T-cell (primary cell): ENCODE measurements at regions not wholly inside any gene's neighbourhood (a gene's known extent, or its start where the extent isn't known, plus 50 kb on each side); places are given as distances from the start of the nearest gene placed in this dataset.

Experiments
- ATAC-seq, 4 experiments: fragments of 200-7000 bp in 3 of 4; fragments of 150-1000 bp in 1 of 4; cut with Tn5 transposase; replicated peaks in 1 of 4; 1 replicate in 3 of 4; 2 replicates in 1 of 4; pipeline ENCODE4 v1.10.0; 2021; ENCODE audit warnings: moderate library complexity in 3 of 4, mild to moderate bottlenecking in 2 of 4, moderate number of reproducible peaks in 1 of 4
- CTCF ChIA-PET, 2 donors: fragments of 300-600 bp; sonication (Branson Sonifier 250); formaldehyde crosslinking; loops; one replicate each; lab custom pipeline; 2022; ENCODE audit warnings: antibody characterized with exemption in 2 of 2; lab: Charles Lee
- POLR2A ChIA-PET, 2 donors: fragments of 300-600 bp; sonication (Branson Sonifier 250); formaldehyde crosslinking; loops; one replicate each; lab custom pipeline; 2022; ENCODE audit warnings: antibody characterized with exemption in 2 of 2; lab: Charles Lee
- DNase-seq, 35 experiments: peaks; one replicate each; pipeline versions ENCODE4 v3.0.0 to v3.0.0-alpha.2; 2013 to 2023
- H3K27ac ChIP-seq: one replicate; pipeline ENCODE4 v1.5.1; 2013; ENCODE audit warnings: low read length
- H3K27me3 ChIP-seq, 2 experiments: replicated peaks in 1 of 2; 1 replicate in 1 of 2; 2 replicates in 1 of 2; pipeline versions ENCODE4 v1.6.1 to v1.7.0; 2013; ENCODE audit warnings: low read length in 1 of 2, mixed read lengths in 1 of 2; ENCODE audit not compliant: control insufficient read depth in 2 of 2, insufficient read depth in 2 of 2; ENCODE audit errors: extremely low read depth in 1 of 2
- H3K36me3 ChIP-seq, 2 donors: 1 replicate in 1 of 2; 2 replicates in 1 of 2; pipeline versions ENCODE4 v1.6.1 to v1.7.0; 2013; ENCODE audit warnings: low read length in 1 of 2; ENCODE audit not compliant: control insufficient read depth in 2 of 2, insufficient read depth in 1 of 2; ENCODE audit errors: extremely low read depth in 1 of 2
- H3K4me1 ChIP-seq, 2 experiments: 1 replicate in 1 of 2; 2 replicates in 1 of 2; pipeline versions ENCODE4 v1.6.1 to v1.7.0; 2013; ENCODE audit warnings: low read length in 2 of 2, mixed read lengths in 1 of 2; ENCODE audit not compliant: insufficient read depth in 2 of 2, control insufficient read depth in 1 of 2; ENCODE audit errors: extremely low read depth in 1 of 2
- H3K4me3 ChIP-seq, 2 donors: 1 replicate in 1 of 2; 2 replicates in 1 of 2; pipeline versions ENCODE4 v1.5.1 to v1.7.0; 2013; ENCODE audit warnings: mild to moderate bottlenecking in 2 of 2, low read length in 1 of 2, moderate library complexity in 1 of 2; ENCODE audit not compliant: control insufficient read depth in 1 of 2; ENCODE audit errors: extremely low read depth in 1 of 2
- H3K9me3 ChIP-seq: 2 replicates; pipeline ENCODE4 v1.7.0; 2013
- H3K27ac Mint-ChIP-seq, 2 donors: one replicate each; pipeline ENCODE4 v1.8.0; 2020 to 2021; ENCODE audit warnings: mild to moderate bottlenecking in 2 of 2, mixed read lengths in 2 of 2
- H3K27me3 Mint-ChIP-seq, 2 donors: one replicate each; pipeline ENCODE4 v1.8.0; 2021 to 2022; ENCODE audit warnings: mixed read lengths in 2 of 2
- H3K36me3 Mint-ChIP-seq: one replicate; pipeline ENCODE4 v1.8.0; 2021; ENCODE audit warnings: mixed read lengths
- H3K4me1 Mint-ChIP-seq, 3 donors: one replicate each; pipeline ENCODE4 v1.8.0; 2020 to 2022; ENCODE audit warnings: mixed read lengths in 3 of 3, mild to moderate bottlenecking in 1 of 3
- H3K4me3 Mint-ChIP-seq, 3 donors: one replicate each; pipeline ENCODE4 v1.8.0; 2020 to 2022; ENCODE audit warnings: mild to moderate bottlenecking in 3 of 3, mixed read lengths in 3 of 3, moderate library complexity in 3 of 3
- H3K9me3 Mint-ChIP-seq, 3 donors: one replicate each; pipeline ENCODE4 v1.8.0; 2020 to 2022; ENCODE audit warnings: mixed read lengths in 3 of 3
- WGBS: methylation state at CpG from one replicate; pipeline ENCODE4 v1.1.5; 2013; ENCODE audit warnings: missing lambda C conversion rate; ENCODE audit not compliant: insufficient coverage; 5-methylcytosine and 5-hydroxymethylcytosine counted together

GRCh38 chr2:15782769-15783294 is 157.5 kb upstream of the MYCN start:
- Histone ChIP-seq H3K4me3 (no peak overlapping the region), H3K36me3 (no peaks in the 10 kb centered on the region), H3K9me3 (no peaks in the 10 kb centered on the region), H3K27ac (no peak overlapping the region), H3K4me1 (no peaks in the 10 kb centered on the region), H3K27me3 (peaks cover 0 to 14% of the 10 kb centered on the region in 2 experiments)
- H3K9me3 Mint-ChIP-seq: no peaks in the 10 kb centered on the region
- CTCF ChIA-PET: no interaction called here
- POLR2A ChIA-PET: no interaction called here
- DNase-seq (no peak), ATAC-seq (no peak)
- H3K4me3 Mint-ChIP-seq: no peak overlapping the region
- no peak overlapping the region for H3K27ac Mint-ChIP-seq
- H3K4me1 Mint-ChIP-seq: no peaks in the 10 kb centered on the region
- no peaks in the 10 kb centered on the region for H3K36me3 Mint-ChIP-seq
- WGBS: 100% methylated on average over 1 of the region's 7 CpGs
- peaks cover 0 to 3% of the 10 kb centered on the region in 2 donors for H3K27me3 Mint-ChIP-seq

GRCh38 chr2:15783489-15783888 is 156.9 kb upstream of the MYCN start:
- Mint-ChIP-seq H3K4me3 (no peak overlapping the region), H3K9me3 (no peaks in the 10 kb centered on the region), H3K36me3 (no peaks in the 10 kb centered on the region), H3K27me3 (peaks cover 0 to 4% of the 10 kb centered on the region in 2 donors), H3K27ac (no peak overlapping the region), H3K4me1 (no peaks in the 10 kb centered on the region)
- H3K27ac ChIP-seq: no peak overlapping the region
- no peak for ATAC-seq
- no peak overlapping the region for H3K4me3 ChIP-seq
- H3K4me1 ChIP-seq: no peaks in the 10 kb centered on the region
- CTCF ChIA-PET: no interaction called here
- no peaks in the 10 kb centered on the region for H3K9me3 ChIP-seq
- peaks cover 0 to 12% of the 10 kb centered on the region in 2 experiments for H3K27me3 ChIP-seq
- POLR2A ChIA-PET: no interaction called here
- DNase-seq: no peak
- WGBS: 90% methylated on average over 6 of the region's 6 CpGs
- no peaks in the 10 kb centered on the region for H3K36me3 ChIP-seq

- Histone ChIP-seq H3K36me3 (no peaks in the 10 kb centered on the region), H3K27me3 (peaks cover 0 to 10% of the 10 kb centered on the region in 2 experiments), H3K4me3 (no peak overlapping the region), H3K27ac (no peak overlapping the region), H3K9me3 (no peaks in the 10 kb centered on the region), H3K4me1 (no peaks in the 10 kb centered on the region)
- ChIA-PET POLR2A (no interaction called here), CTCF (no interaction called here)
- 56% methylated on average over 5 of the region's 13 CpGs for WGBS
- H3K4me3 Mint-ChIP-seq: no peak overlapping the region
- ATAC-seq (no peak), DNase-seq (no peak)
- no peaks in the 10 kb centered on the region for H3K9me3 Mint-ChIP-seq
- H3K27me3 Mint-ChIP-seq: peaks cover 0 to 4% of the 10 kb centered on the region in 2 donors
- no peaks in the 10 kb centered on the region for H3K4me1 Mint-ChIP-seq
- H3K27ac Mint-ChIP-seq: no peak overlapping the region
- no peaks in the 10 kb centered on the region for H3K36me3 Mint-ChIP-seq
Observed at GRCh38 chr2:15784106-15784885, 156.1 kb upstream of the MYCN start.

GRCh38 chr2:15784886-15785801 is 155.2 kb upstream of the MYCN start:
- Histone ChIP-seq H3K4me1 (no peaks in the 10 kb centered on the region), H3K36me3 (no peaks in the 10 kb centered on the region), H3K4me3 (no peak overlapping the region), H3K27me3 (peaks cover 0 to 10% of the 10 kb centered on the region in 2 experiments), H3K27ac (no peak overlapping the region), H3K9me3 (no peaks in the 10 kb centered on the region)
- 91% methylated on average over 18 of the region's 21 CpGs for WGBS
- peaks cover 0 to 4% of the 10 kb centered on the region in 2 donors for H3K27me3 Mint-ChIP-seq
- H3K4me1 Mint-ChIP-seq: no peaks in the 10 kb centered on the region
- POLR2A ChIA-PET: no interaction called here
- H3K4me3 Mint-ChIP-seq: no peak overlapping the region
- ATAC-seq (no peak), DNase-seq (no peak)
- no peaks in the 10 kb centered on the region for H3K9me3 Mint-ChIP-seq
- no peak overlapping the region for H3K27ac Mint-ChIP-seq
- CTCF ChIA-PET: no interaction called here
- no peaks in the 10 kb centered on the region for H3K36me3 Mint-ChIP-seq

- POLR2A ChIA-PET: no interaction called here
Observed at GRCh38 chr2:15786003-15786654, 154.2 kb upstream of the MYCN start.

GRCh38 chr2:15786901-15787300 is 153.4 kb upstream of the MYCN start:
- Mint-ChIP-seq H3K27ac (no peak overlapping the region), H3K9me3 (no peaks in the 10 kb centered on the region), H3K4me1 (no peaks in the 10 kb centered on the region), H3K36me3 (no peaks in the 10 kb centered on the region), H3K27me3 (peaks cover 0 to 4% of the 10 kb centered on the region in 2 donors), H3K4me3 (no peak overlapping the region)
- ChIA-PET POLR2A (no interaction called here), CTCF (no interaction called here)
- Histone ChIP-seq H3K4me3 (no peak overlapping the region), H3K36me3 (no peaks in the 10 kb centered on the region), H3K9me3 (no peaks in the 10 kb centered on the region), H3K27ac (no peak overlapping the region), H3K27me3 (peaks cover 0 to 8% of the 10 kb centered on the region in 2 experiments), H3K4me1 (no peaks in the 10 kb centered on the region)
- no peak for ATAC-seq
- no CpG with 5 or more reads among the region's 2 CpGs for WGBS
- no peak for DNase-seq

More at GRCh38 chr2:15786003-15786654, 154.2 kb upstream of the MYCN start:
- no peak for DNase-seq
- Mint-ChIP-seq H3K4me3 (no peak overlapping the region), H3K4me1 (no peaks in the 10 kb centered on the region), H3K27me3 (peaks cover 0 to 4% of the 10 kb centered on the region in 2 donors), H3K36me3 (no peaks in the 10 kb centered on the region), H3K27ac (no peak overlapping the region), H3K9me3 (no peaks in the 10 kb centered on the region)
- H3K36me3 ChIP-seq: no peaks in the 10 kb centered on the region
- H3K4me1 ChIP-seq: no peaks in the 10 kb centered on the region
- WGBS: 88% methylated on average over 10 of the region's 11 CpGs
- no peak overlapping the region for H3K4me3 ChIP-seq
- H3K9me3 ChIP-seq: no peaks in the 10 kb centered on the region
- H3K27me3 ChIP-seq: peaks cover 0 to 8% of the 10 kb centered on the region in 2 experiments
- CTCF ChIA-PET: no interaction called here
- H3K27ac ChIP-seq: no peak overlapping the region
- ATAC-seq: no peak
